Spinal cord (tissue), 9 donors: ENCODE measurements at regions not wholly inside any gene's neighbourhood (a gene's known extent, or its start where the extent isn't known, plus 50 kb on each side); places are given as distances from the start of the nearest gene placed in this dataset.

Experiments
- DNase-seq, 6 donors: peaks; one replicate each; pipeline versions ENCODE4 v3.0.0 to v3.0.0-alpha.2; 2013 to 2015; ENCODE audit warnings: low spot score in 6 of 6, low read depth in 4 of 6
- H3K27ac ChIP-seq: one replicate; pipeline ENCODE4 v1.5.1; 2013; ENCODE audit warnings: low read depth, low read length, control low read depth
- H3K27me3 ChIP-seq: one replicate; pipeline ENCODE4 v1.6.1; 2013; ENCODE audit warnings: low read length; ENCODE audit not compliant: control insufficient read depth, insufficient read depth
- H3K36me3 ChIP-seq: one replicate; pipeline ENCODE4 v1.6.1; 2013; ENCODE audit warnings: low read length; ENCODE audit not compliant: control insufficient read depth, insufficient read depth
- H3K4me1 ChIP-seq: one replicate; pipeline ENCODE4 v1.6.1; 2013; ENCODE audit warnings: low read length; ENCODE audit not compliant: control insufficient read depth, insufficient read depth
- H3K4me3 ChIP-seq: one replicate; pipeline ENCODE4 v1.5.1; 2013; ENCODE audit warnings: low read depth, low read length, control low read depth
- H3K9me3 ChIP-seq: one replicate; pipeline ENCODE4 v1.6.1; 2013; ENCODE audit warnings: low read length; ENCODE audit not compliant: control insufficient read depth, insufficient read depth
- WGBS: methylation state at CpG from one replicate; pipeline ENCODE4 v1.1.5; 2013; ENCODE audit warnings: missing lambda C conversion rate; ENCODE audit not compliant: insufficient coverage; 5-methylcytosine and 5-hydroxymethylcytosine counted together
- donor health status: healthy.

- Histone ChIP-seq H3K27me3 (peaks cover 6% of the 10 kb centered on the region), H3K27ac (no peak overlapping the region), H3K36me3 (no peaks in the 10 kb centered on the region), H3K4me1 (peaks cover 27% of the 10 kb centered on the region), H3K9me3 (no peaks in the 10 kb centered on the region), H3K4me3 (no peak overlapping the region)
- DNase-seq, result no peak
- WGBS, result 95% methylated on average over 2 of the region's 4 CpGs
Observed at GRCh38 chr17:77795685-77796084, 162.8 kb upstream of the TNRC6C start.

GRCh38 chr17:77796176-77796860 lies 162.2 kb upstream of the TNRC6C start:
- no peaks in the 10 kb centered on the region for H3K36me3 ChIP-seq
- DNase-seq, result peak in 2 of 6 donors; percentile 28 to 35
- H3K27me3 ChIP-seq, result peaks cover 9% of the 10 kb centered on the region
- no peaks in the 10 kb centered on the region for H3K9me3 ChIP-seq
- H3K4me1 ChIP-seq, result peaks cover 34% of the 10 kb centered on the region
- no peak overlapping the region for H3K4me3 ChIP-seq
- 80% methylated on average over 8 of the region's 9 CpGs for WGBS
- H3K27ac ChIP-seq, result no peak overlapping the region

GRCh38 chr17:77798031-77798430 lies 160.5 kb upstream of the TNRC6C start:
- no peaks in the 10 kb centered on the region for H3K36me3 ChIP-seq
- no peak overlapping the region for H3K4me3 ChIP-seq
- no peaks in the 10 kb centered on the region for H3K9me3 ChIP-seq
- WGBS, result 100% methylated on average over 5 of the region's 7 CpGs
- H3K4me1 ChIP-seq, result peaks cover 43% of the 10 kb centered on the region
- H3K27ac ChIP-seq, result no peak overlapping the region
- DNase-seq, result no peak
- peaks cover 4% of the 10 kb centered on the region for H3K27me3 ChIP-seq

DNA sequence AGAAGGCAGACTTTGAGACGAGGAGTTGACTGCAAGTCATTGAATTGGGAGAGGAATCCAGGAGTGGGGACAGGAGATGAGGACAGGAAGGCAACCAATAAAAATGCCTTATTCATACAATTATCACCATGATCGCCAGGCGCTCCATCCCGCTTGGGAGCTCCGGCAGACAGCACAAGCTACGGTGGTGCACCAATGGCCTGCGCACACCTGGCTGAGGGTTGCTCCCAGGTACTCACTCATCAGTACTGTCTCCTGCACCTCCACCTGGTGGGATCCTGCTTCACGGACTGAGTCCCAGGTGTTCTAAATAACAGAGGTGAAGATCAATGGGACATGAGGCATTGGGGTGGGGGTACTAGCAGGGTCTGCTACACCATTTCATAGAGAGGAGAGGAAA lies 160.0 kb upstream of the TNRC6C start:
- Histone ChIP-seq H3K9me3 (no peaks in the 10 kb centered on the region), H3K4me3 (no peak overlapping the region), H3K4me1 (peaks cover 43% of the 10 kb centered on the region), H3K27ac (no peak overlapping the region), H3K27me3 (peaks cover 4% of the 10 kb centered on the region), H3K36me3 (no peaks in the 10 kb centered on the region)
- 93% methylated on average over 7 of the region's 8 CpGs for WGBS
- no peak for DNase-seq

DNA sequence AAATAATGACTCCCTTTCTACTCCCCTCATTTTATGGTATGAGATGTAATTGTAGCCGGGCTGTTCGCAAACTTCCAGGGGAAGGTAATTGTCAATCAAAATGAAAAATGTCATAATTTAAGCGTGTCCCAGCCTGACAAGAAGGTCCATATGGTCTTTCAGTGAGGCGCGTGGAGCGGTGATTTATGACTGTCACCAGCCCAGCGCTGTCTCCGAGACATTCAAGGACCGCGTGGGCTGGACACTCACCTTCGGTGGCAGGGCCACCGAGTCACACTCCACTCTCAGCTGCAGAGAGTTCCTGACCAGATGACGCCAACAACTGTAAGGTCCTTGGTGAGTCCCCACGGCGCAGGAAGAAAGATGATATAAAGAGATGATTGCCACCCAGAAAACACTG lies 157.7 kb upstream of the TNRC6C start:
- no peak overlapping the region for H3K4me3 ChIP-seq
- H3K9me3 ChIP-seq, result no peaks in the 10 kb centered on the region
- no peak for DNase-seq
- H3K36me3 ChIP-seq, result no peaks in the 10 kb centered on the region
- 76% methylated on average over 6 of the region's 15 CpGs for WGBS
- H3K27ac ChIP-seq, result no peak overlapping the region
- H3K27me3 ChIP-seq, result peaks cover 4% of the 10 kb centered on the region
- peaks cover 44% of the 10 kb centered on the region for H3K4me1 ChIP-seq

GRCh38 chr17:77801545-77802332 lies 156.8 kb upstream of the TNRC6C start:
- peaks cover 35% of the 10 kb centered on the region for H3K4me1 ChIP-seq
- no peaks in the 10 kb centered on the region for H3K36me3 ChIP-seq
- H3K4me3 ChIP-seq, result no peak overlapping the region
- peak in 2 of 6 donors; percentile 44 to 73 for DNase-seq
- 59% methylated on average over 15 of the region's 20 CpGs for WGBS
- H3K27me3 ChIP-seq, result peaks cover 4% of the 10 kb centered on the region
- no peak overlapping the region for H3K27ac ChIP-seq
- no peaks in the 10 kb centered on the region for H3K9me3 ChIP-seq

DNA sequence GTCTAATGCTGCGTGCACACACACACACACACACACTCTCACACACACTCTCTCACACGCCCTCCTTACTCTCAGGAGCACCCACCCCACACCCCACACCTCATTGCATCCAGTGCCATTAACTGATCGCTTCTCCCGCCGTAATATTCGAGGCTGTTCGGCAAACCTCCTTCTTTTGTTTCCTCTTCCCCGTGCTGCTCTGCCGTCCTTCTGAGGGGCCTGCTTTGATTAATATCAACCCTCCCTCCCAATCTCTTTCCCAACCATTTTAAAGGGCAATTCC lies 156.2 kb upstream of the TNRC6C start:
- DNase-seq, result peak in 1 of 6 donors; percentile 93
- Histone ChIP-seq H3K9me3 (no peaks in the 10 kb centered on the region), H3K27ac (peak overlapping the region; percentile 45), H3K27me3 (peaks cover 4% of the 10 kb centered on the region), H3K36me3 (no peaks in the 10 kb centered on the region), H3K4me1 (peaks cover 33% of the 10 kb centered on the region), H3K4me3 (no peak overlapping the region)
- whole genome bisulfite sequencing, result 7% methylated on average over 9 of the region's 9 CpGs

- peaks cover 33% of the 10 kb centered on the region for H3K4me1 ChIP-seq
- peaks cover 4% of the 10 kb centered on the region for H3K27me3 ChIP-seq
- no peak overlapping the region for H3K4me3 ChIP-seq
- WGBS, result 1% methylated on average over 10 of the region's 10 CpGs
- DNase-seq, result peak; percentile 70 to 98 (median 80)
- H3K27ac ChIP-seq, result peak overlapping the region; percentile 45
- no peaks in the 10 kb centered on the region for H3K36me3 ChIP-seq
- H3K9me3 ChIP-seq, result no peaks in the 10 kb centered on the region
Observed at GRCh38 chr17:77802811-77803220, 155.7 kb upstream of the TNRC6C start.

DNA sequence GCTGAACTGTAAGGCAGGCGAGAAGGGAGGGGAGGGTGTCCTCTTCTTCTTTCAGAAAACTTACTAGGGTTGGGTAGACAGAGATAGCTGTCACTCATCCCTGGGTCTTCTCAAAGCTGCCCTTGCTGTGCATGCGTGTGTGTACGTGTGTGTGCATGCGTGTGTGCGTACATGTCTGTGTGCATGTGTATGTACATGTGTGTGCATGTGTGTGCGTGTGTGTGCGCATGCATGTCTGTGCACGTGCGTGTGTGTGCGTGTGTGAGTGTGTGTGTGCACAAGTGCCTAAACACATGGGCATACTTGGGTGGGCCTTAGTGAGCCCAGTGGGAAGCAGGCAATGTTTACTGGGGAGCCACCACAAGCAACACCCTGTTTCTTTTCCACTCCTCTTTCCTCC lies 154.8 kb upstream of the TNRC6C start:
- no peaks in the 10 kb centered on the region for H3K9me3 ChIP-seq
- no peak overlapping the region for H3K4me3 ChIP-seq
- peaks cover 4% of the 10 kb centered on the region for H3K27me3 ChIP-seq
- 97% methylated on average over 10 of the region's 10 CpGs for WGBS
- no peak for DNase-seq
- H3K36me3 ChIP-seq, result no peaks in the 10 kb centered on the region
- H3K4me1 ChIP-seq, result peaks cover 33% of the 10 kb centered on the region
- H3K27ac ChIP-seq, result peak overlapping the region; percentile 45
